ENCODE measurements at regions not wholly inside any gene's neighbourhood (a gene's known extent, or its start where the extent isn't known, plus 50 kb on each side); places are given as distances from the start of the nearest gene placed in this dataset.
A peak's percentile ranks its signal among the peaks of the same experiment; 100 is the strongest.
"Not testable (repeated sequence)": the region's sequence is repeated elsewhere in the genome, so short reads cannot be mapped to it uniquely, and the experiment has no call there.

DNA sequence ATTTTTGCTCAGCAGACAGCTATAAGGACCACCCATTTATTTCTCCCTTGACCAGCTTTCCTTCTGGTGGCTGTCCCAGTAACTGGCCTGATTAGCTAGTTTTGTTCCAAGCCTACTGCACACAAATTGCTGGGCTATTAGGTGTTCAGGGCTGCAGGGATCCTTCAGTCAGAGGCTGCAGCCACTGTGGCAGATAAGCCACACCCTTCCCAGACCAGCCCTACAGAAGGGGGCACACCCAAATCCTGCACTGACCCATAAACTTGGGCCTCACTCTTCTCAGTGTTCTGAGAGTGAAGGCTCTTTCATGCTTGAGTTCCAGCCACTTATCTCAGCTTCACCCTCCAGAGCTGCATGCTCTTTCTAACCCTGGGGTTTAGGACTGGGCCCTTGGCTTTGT lies 200.0 kb downstream of the AASDHPPT start:
- no peak for DNase-seq (ENCODE audit: low read depth in 2 of 2)

DNA sequence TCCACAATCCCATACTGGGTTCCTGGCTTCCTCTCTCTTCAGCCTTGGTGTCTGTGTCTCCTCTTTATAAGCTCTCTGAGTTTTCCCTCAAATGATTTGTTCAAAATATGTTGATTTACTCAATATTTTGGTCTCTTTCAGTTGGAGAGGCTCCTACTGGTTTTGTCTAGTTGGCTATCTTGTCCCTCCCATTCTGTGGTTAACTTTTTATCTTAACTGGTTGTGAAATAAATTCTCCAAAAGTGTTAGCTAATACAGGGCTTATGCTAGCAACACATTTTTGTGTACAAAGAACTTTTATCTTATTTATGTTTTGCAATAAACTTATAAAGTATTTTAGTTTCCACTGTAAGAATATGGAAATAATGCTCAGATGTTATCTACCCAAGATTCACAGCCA lies 200.9 kb downstream of the AASDHPPT start:
- peak; percentile 27 to 32 for DNase-seq (ENCODE audit: low read depth in 2 of 2)

DNA sequence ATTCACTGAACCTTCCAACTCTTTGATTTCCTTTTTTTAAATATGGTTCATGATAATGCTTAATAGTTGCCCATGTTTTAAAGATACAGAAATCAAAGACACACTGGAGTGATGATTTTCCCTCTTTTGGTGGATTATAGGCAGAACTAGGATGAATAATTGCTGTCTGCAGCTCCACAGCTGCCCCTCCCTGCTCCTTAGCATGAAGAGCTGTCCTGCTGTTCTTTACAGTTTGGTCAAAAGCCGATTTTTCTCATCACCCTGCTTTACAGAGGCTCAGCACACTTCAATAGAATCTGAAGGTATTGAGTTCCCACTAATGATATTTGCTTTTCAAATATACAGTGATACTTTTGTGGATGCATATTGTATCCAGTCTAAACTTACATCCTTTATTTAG lies 202.6 kb downstream of the AASDHPPT start:
- DNase-seq (ENCODE audit: low read depth in 2 of 2) = no peak

DNA sequence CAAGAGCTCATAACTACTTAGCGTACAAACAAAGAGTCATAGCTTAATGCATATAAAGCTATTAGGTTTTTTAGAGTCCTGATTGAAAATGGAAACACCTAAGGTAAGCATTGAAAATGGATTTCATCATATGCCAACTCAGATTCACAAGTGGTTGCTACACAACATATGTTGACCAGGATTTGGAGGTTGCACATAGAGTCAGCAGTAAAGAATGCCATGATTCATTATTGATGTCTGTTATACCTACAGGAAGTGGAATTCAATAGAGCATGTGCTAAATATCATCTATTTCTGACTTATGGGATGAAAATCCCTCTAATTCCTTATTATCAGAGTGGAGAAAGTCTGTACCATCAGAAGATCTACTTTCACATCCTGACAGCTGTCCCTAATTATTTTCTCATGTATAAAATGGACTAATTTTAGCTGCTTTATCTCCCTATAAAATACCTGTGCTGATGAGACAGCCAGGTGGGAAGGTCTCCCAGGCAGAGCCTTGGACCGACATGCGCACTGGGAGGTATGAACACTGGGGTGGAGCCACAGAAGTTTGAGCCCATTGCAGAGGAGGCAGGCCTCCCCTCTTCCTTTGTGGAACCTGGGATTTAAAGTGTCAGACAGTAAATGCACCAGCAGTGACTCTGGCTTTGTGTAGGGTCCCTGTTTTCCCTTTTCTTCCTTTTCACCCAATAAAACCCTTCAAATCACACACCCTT lies 204.2 kb downstream of the AASDHPPT start:
- DNase-seq (ENCODE audit: low read depth in 2 of 2) = peak; percentile 88 to 91

DNA sequence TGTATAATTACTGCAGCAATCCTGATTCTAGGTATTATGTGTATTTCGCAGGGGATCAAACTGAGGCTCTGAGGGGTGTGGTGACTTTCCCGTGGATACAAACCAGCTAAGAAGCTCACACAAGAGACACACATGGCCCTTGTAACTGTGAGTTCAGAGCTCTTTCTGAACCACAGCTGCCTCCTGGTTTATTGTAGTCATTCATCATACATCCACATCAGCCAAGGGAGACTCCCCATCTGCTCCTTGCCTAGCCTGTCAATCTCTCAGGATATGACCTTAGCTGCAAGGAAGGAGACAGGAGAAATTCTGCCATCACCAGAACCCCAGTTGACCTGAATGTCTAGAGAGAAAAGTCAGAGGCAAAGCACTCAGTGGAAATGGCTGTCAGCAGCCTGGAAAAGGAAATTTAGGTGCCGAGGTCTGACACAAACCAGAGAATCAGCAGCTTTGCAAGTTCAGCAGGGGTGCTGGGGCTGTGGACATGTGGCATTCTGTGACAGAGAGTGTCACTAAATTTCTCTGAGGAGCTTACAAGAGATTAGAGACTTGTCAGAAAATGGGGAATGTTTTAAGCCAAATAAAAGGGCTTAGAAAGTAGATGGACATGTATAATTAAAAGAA lies 209.5 kb downstream of the AASDHPPT start:
- DNase-seq (ENCODE audit: low read depth in 2 of 2) = no peak

DNA sequence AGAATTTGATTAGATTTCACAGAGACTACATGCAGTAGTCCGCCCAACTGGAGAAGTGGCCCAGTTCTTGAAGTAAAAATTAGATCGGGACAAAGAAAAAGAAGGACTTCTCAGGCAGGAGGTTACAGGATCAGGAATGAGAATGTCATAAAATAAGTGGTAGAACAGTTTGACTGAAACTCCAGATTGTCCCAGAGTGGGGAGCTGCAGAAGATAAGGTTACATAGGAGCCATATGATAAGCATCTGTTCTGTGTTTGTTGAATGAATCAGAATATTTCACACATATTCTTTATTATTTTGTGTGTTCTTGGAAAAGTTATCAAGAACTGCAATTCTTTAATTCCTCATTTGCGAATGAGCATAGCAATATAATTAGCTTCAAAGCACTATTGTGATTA lies 210.6 kb downstream of the AASDHPPT start:
- no peak for DNase-seq (ENCODE audit: low read depth in 2 of 2)

DNA sequence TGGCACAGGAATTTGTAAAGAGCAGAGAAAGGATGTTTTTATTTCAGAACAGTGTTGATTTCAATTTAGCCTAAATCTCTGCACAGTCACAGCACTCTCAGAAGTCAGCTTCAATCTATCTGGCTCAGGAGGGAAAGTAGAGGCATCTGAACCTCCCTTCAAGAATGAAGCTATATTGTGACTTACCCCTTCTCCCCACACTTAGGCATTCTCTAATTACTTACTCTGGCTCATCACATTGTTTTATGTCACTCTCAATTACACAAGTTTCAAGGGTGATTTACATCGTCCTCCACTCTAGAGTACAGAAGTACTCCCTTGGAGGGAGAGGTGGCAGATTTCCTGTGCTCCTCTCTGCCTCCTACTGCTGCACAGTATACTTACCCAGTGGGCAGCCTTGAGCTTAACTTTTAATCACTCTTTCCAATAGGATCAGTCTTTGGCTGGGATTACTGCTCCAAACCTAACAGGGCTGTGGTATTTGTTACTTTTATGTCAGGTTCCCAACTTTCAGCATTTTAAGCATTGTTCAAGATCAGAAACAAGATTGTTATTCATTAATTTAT lies 211.4 kb downstream of the AASDHPPT start:
- no peak for DNase-seq (ENCODE audit: low read depth in 2 of 2)

DNA sequence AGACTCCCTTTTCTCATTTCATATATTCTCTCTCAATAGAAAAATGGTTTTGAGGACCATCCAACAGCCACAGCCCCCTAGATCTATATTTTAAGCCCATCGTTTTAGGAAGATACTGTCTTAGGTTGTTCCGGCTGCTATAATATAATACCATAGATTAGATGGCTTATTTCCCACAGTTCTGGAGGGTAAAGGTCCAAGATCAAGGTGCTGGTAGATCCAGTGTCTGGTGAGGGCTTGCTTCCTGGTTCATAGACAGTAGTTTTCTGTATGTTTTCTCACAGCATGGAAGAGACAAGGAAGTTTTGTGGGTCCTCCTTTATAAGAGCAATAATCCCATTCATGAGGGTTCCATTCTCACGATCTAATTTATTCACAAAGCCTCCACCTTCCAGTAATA lies 215.1 kb downstream of the AASDHPPT start:
- no peak for DNase-seq (ENCODE audit: low read depth in 2 of 2)

DNA sequence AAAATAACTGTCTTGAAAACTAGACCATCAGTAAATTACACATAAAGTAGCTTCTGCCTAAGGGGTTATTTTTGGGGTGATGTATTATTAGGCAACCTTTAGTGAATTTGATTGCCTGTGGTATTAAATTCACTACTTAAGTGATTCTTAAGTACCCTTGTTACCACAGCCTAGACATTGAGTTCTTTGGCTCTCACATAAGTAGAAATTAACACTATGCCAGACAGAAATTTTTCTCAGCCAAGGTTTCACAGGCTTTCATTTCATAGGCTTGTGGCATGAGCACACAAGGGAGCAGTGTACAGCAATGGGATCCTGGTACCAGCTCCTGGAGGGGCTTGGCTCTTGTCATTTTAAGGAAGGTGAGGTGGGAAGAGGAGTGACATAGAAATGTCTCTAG lies 218.5 kb downstream of the AASDHPPT start:
- no peak for DNase-seq (ENCODE audit: low read depth in 2 of 2)

DNA sequence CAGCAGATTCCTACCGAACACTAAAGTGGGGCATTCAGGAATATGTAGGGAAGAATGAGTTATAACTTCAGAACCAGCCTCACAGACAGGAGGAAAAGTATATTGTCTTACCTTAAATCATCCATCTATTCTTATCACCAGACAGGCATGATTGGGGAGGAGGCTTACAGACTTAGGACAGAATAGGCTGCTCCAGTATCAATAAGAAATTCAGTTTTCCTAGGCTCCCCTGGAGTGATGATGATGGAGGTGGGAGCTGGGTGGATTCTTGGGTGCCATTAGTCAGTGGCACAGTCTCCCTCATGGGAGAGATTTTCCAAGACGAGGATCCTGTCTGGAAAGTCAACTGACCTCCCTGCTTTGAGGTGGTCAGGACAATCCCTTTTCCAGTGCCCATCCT lies 225.0 kb downstream of the AASDHPPT start:
- DNase-seq (ENCODE audit: low read depth in 2 of 2) = no peak

DNA sequence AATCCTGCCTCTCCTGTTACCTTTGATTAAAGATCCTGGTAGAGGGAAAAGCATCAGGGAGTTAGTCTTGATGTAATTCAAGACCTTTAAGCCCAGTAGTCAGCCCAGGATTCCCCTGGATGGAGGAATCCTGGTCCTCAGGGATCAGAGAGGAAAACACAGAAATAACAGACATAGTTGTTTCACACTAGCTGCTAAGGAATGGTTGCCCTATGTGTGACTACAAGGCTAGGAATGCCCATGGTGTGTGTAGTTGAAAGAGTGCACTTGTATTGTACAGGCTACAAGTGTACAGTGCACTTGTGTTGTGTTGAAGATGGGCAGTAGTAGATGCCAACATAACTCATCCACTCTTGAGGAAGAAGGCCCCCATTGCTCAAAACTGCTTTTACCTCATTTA lies 226.8 kb downstream of the AASDHPPT start:
- DNase-seq (ENCODE audit: low read depth in 2 of 2) = peak; percentile 54 to 60

DNA sequence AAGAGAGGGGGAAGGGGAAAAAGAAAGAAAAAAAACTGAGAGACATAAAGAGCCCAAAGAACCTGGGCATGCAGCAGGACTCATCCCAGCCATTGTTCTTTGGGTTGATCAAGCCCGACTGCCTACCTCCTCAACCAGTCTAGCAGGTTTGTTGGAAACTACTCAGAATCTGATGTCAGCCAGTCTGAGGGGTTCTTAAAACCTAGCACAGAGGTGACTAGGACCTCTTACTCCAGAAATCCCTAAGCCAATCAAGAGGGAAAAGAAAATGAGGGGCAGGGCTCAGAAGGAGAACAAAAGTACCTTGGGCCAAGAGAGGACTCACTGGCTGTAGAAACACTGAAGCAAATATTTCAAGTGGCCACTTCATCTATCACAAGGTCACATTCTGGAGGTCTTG lies 228.0 kb downstream of the AASDHPPT start:
- no peak for DNase-seq (ENCODE audit: low read depth in 2 of 2)

DNA sequence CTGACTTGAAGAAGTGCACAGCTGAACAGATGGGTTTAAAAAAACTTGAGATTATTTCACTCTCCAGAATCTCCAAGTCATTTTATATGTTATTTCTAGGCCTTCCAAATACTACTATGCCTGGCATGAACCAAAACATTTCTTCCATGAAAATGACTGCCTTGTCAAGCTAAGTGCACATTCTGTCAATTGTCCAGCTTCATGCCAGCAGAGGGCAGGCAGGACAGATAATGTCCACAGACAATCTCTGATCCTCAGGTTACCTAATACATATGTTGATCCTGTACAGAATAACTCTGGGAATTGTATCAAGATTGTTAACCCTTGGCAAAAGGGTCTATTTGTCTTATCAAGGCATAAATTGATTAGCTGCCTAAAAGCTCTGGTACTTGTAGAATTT lies 229.5 kb downstream of the AASDHPPT start:
- no peak for DNase-seq (ENCODE audit: low read depth in 2 of 2)

DNA sequence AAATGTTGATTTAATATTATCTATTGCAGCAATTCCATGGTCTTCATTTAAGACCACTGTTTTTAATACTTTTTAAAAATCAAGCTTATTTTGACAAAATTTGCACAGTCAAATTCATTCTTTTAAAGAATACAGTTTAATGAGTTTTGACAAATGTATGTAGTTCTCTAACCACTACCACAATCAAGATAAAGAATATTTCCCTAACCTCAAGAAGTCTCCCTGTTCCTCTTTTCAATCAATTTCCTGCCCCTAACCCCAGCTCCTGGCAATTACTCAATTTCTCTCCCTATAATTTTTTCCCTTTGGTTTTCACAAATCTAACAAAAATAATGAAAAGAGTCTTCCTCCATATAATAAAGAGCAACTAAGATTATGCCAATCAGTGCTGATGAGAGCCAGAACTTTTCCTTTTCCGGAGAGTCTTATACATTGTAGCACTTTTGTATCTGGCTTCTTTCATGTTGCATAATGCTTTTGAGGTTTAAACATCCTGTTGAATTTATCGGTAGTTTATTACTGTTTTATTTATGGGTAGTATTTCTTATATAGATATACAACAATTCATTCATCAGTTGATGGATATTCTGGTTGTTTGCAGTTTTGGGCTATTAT lies 231.7 kb downstream of the AASDHPPT start:
- no peak for DNase-seq (ENCODE audit: low read depth in 2 of 2)

DNA sequence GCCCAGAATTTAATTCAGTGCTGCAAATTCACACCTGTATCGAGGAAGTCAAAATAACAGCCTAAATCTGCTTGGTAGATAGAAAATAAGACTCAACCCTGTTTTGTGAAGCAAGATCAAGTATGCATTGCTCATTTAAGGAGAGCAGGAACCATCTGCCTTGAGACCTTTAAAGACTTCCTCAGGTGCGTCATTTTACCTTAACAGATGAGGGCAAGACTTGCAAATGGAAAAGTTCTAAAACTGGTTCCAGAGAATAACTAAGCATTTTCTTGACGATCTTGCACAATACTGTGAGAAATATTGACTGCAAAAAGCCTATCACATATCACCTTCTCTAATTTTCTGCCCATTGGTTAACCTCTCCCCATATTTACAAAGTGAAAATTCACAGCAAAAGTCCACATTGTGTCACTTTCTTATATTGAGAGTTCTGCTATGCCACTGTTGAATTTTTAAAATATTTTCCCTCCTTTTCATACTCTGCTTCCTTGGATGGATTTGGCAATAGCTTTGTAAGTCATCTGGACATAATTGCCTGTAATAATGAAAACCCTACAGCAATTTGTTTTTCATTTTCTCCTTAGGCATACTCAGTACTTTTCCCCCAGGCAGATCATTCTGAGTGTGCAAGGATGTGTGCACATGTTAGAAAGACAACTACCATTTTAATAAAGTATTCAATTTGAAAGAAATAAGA lies 234.2 kb downstream of the AASDHPPT start:
- peak; percentile 63 to 65 for DNase-seq (ENCODE audit: low read depth in 2 of 2)

DNA sequence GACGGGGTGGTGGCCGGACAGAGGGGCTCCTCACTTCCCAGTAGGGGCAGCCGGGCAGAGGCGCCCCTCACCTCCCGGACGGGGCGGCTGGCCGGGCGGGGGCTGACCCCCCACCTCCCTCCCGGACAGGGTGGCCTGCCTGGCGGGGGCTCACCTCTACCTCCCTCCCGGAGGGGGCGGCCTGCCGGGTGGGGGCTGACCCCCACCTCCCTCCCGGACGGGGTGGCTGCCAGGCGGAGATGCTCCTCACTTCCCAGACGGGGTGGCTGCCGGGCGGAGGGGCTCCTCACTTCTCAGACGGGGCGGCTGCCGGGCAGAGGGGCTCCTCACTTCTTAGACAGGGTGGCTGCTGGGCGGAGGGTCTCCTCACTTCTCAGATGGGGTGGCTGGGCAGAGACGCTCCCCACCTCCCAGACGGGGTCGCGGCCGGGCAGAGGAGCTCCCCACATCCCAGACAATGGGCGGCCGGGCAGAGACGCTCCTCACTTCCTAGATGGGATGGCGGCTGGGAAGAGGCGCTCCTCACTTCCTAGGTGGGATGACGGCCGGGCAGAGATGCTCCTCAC lies 239.8 kb downstream of the AASDHPPT start:
- DNase-seq (ENCODE audit: low read depth in 2 of 2) = not testable (repeated sequence)

DNA sequence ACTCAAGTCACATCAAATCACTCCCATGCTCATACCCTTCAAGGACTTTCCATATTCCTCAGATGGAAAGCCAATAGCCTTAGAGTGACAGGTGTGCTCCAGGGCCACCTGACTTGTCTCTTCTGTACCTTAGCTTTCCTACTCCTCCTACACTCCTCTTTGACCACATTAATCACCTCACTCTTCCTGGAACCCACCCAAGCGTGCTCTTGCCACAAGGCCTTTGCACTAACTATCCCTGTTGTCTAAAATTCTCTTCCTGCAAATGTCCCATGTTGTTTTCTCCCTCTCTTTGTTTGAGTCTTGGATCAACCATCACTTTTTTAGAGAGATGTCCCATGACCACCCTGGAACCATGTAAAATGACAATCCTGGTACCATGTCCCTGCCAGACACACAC lies 244.1 kb downstream of the AASDHPPT start:
- no peak for DNase-seq (ENCODE audit: low read depth in 2 of 2)

DNA sequence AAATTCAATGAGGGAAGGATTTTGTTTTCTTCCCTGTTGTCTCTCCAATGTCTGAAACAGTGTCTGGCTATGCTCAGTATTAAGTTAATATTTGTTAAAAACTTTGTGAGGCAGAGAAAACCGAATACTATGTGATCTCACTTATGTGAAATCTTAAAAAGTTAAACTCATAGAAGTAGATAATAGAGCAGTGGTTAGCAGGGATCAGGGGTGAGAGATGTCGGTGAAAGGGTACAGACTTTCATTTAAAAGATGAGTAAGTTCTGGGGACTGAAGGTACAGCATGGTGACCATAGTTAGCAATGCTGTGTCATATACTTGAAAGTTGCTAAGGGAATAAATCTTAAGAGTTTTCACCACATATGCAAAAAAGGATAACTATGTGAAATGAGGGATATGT lies 244.6 kb downstream of the AASDHPPT start:
- DNase-seq (ENCODE audit: low read depth in 2 of 2) = no peak

DNA sequence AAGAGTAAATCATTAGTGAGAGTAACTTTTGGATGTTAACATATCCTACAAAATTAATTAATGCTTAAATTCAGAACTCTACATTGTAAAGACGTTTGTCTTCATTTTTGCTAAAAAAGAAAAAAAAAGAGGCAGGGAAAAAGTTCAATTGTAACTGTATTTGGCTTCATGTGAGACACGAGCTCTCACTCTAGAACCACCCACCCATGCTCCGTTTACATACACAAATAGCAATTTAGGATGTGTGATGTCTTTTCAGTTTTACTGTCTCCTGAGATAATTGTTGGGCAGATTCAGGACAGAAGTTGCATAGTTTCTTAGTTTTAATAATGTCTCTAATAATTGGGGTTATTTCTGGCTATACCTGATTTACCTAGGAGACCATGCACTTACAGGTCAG lies 248.6 kb downstream of the AASDHPPT start:
- no peak for DNase-seq (ENCODE audit: low read depth in 2 of 2)

DNA sequence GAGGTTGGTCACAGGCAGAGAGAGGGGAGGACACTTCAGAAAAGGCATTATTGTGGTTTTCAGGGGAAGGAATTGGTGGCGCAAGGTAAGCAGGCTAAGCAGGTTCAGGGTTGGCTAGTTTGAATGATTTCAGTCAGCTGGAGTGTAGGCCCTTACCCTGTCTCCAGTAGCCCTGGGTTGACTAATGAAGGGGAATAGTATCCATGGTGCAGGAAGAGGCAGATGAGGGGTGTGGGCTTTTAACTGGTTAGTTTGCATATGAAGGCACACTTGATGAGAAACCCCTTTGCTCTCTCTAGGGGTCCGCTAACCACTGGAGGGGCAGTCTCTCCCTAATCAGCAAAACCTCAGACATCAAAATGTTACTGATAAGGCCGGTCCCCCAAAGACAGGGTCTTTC lies 249.7 kb downstream of the AASDHPPT start:
- no peak for DNase-seq (ENCODE audit: low read depth in 2 of 2)

DNA sequence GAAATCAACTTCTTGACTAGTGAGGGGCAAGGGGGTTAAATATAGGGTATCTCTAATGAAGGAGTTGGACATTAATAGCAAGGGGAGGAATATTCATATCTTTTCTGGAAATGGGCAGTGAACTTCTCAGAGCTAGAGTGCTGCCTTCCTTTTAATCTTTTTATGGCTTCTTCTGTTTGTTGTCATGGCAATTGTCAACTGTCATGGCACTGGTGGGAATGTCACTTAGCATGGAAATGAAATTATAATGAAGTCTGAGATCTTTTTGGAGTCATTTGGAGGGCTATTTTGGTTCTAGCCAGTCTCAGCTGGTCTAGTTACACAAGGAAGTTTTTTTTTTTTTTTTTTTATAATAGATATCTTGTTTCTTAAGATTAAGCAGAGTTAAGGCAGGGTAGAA lies 250.2 kb downstream of the AASDHPPT start:
- DNase-seq (ENCODE audit: low read depth in 2 of 2) = no peak

All from fibroblast of skin of left quadriceps (primary cell).